Muscle layer of duodenum (tissue), 2 donors: ENCODE measurements at regions not wholly inside any gene's neighbourhood (a gene's known extent, or its start where the extent isn't known, plus 50 kb on each side); places are given as distances from the start of the nearest gene placed in this dataset.
"Not testable (repeated sequence)": the region's sequence is repeated elsewhere in the genome, so short reads cannot be mapped to it uniquely, and the experiment has no call there.

Source experiments
- H3K27ac ChIP-seq: one replicate; pipeline ENCODE4 v1.7.0; 2013; ENCODE audit warnings: mild to moderate bottlenecking, low read length
- H3K27me3 ChIP-seq: one replicate; pipeline ENCODE4 v1.7.0; 2013; ENCODE audit warnings: low read depth, mild to moderate bottlenecking, control low read depth, low read length
- H3K36me3 ChIP-seq, 2 donors: one replicate each; pipeline ENCODE4 v1.7.0; 2013; ENCODE audit warnings: low read length in 2 of 2, control low read depth in 1 of 2, mild to moderate bottlenecking in 1 of 2; ENCODE audit not compliant: insufficient read depth in 2 of 2, control insufficient read depth in 1 of 2
- H3K4me1 ChIP-seq, 2 donors: one replicate each; pipeline ENCODE4 v1.7.0; 2013; ENCODE audit warnings: low read length in 2 of 2, mild to moderate bottlenecking in 2 of 2, control low read depth in 1 of 2, moderate library complexity in 1 of 2; ENCODE audit not compliant: insufficient read depth in 2 of 2, control insufficient read depth in 1 of 2
- H3K4me3 ChIP-seq, 2 donors: one replicate each; pipeline ENCODE4 v1.7.0; 2013; ENCODE audit warnings: low read length in 2 of 2, low read depth in 1 of 2, mild to moderate bottlenecking in 1 of 2
- H3K9me3 ChIP-seq, 2 donors: one replicate each; pipeline ENCODE4 v1.7.0; 2013; ENCODE audit warnings: low read length in 2 of 2, control low read depth in 1 of 2, mild to moderate bottlenecking in 1 of 2; ENCODE audit not compliant: control insufficient read depth in 1 of 2
- donor health status: healthy.

GRCh38 chr4:157722146-157722545, 450.7 kb downstream of the GASK1B start:
- no peaks in the 10 kb centered on the region for H3K4me1 ChIP-seq
- H3K27ac ChIP-seq: no peak overlapping the region
- no peaks in the 10 kb centered on the region for H3K27me3 ChIP-seq
- H3K9me3 ChIP-seq: no peaks in the 10 kb centered on the region
- no peaks in the 10 kb centered on the region for H3K36me3 ChIP-seq
- H3K4me3 ChIP-seq: no peak overlapping the region

DNA sequence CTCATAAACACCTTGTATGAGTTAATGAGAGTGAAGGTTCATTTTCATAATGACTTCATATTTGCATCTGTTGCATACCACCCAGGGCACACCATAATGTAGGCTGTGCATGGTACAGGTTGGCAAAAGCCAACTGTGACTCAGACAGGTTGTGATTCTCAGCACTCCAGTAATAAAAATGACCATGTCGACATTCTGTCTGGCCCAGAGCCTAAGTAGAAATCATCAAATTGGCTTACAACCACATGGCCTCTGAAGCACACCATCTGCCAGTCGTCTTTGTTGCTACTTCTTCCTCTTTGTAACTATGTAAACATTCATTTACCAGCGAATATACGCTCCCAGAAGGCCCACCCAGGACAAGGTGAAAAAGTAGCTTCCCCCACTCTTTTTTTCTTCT, 459.5 kb downstream of the GASK1B start:
- H3K9me3 ChIP-seq: no peaks in the 10 kb centered on the region
- no peak overlapping the region for H3K27ac ChIP-seq
- H3K27me3 ChIP-seq: no peaks in the 10 kb centered on the region
- H3K36me3 ChIP-seq: no peaks in the 10 kb centered on the region
- no peak overlapping the region for H3K4me3 ChIP-seq
- peaks cover 0 to 4% of the 10 kb centered on the region in 2 donors for H3K4me1 ChIP-seq

DNA sequence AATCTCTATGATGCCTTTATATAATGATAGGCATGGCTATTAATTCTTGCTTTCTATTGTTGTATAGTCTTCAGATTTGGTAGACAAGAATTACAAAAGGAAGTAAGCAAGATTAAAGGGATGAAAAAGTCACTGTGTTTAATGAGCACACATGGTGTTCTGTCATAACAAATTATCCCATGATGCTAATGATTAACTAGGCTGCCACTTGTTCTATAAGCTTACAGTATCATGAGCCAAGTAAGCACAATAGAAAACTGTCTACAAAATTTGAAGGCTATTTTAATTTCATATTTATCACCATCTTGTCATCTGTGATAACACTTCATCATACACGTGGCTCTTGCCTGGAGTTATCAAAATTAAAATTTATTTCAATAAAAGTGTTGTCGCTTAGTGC, 466.7 kb downstream of the GASK1B start:
- Histone ChIP-seq H3K4me1 (no peaks in the 10 kb centered on the region), H3K9me3 (no peaks in the 10 kb centered on the region), H3K36me3 (no peaks in the 10 kb centered on the region), H3K27ac (no peak overlapping the region), H3K4me3 (no peak overlapping the region), H3K27me3 (no peaks in the 10 kb centered on the region)

GRCh38 chr4:157702831-157703230, 470.0 kb downstream of the GASK1B start:
- no peak overlapping the region for H3K4me3 ChIP-seq
- no peaks in the 10 kb centered on the region for H3K9me3 ChIP-seq
- H3K27ac ChIP-seq: no peak overlapping the region
- no peaks in the 10 kb centered on the region for H3K4me1 ChIP-seq
- no peaks in the 10 kb centered on the region for H3K27me3 ChIP-seq
- H3K36me3 ChIP-seq: no peaks in the 10 kb centered on the region

GRCh38 chr4:157701695-157701994, 471.2 kb downstream of the GASK1B start:
- Histone ChIP-seq H3K36me3 (no peaks in the 10 kb centered on the region), H3K9me3 (no peaks in the 10 kb centered on the region), H3K27me3 (no peaks in the 10 kb centered on the region), H3K4me1 (no peaks in the 10 kb centered on the region), H3K27ac (no peak overlapping the region), H3K4me3 (no peak overlapping the region)

DNA sequence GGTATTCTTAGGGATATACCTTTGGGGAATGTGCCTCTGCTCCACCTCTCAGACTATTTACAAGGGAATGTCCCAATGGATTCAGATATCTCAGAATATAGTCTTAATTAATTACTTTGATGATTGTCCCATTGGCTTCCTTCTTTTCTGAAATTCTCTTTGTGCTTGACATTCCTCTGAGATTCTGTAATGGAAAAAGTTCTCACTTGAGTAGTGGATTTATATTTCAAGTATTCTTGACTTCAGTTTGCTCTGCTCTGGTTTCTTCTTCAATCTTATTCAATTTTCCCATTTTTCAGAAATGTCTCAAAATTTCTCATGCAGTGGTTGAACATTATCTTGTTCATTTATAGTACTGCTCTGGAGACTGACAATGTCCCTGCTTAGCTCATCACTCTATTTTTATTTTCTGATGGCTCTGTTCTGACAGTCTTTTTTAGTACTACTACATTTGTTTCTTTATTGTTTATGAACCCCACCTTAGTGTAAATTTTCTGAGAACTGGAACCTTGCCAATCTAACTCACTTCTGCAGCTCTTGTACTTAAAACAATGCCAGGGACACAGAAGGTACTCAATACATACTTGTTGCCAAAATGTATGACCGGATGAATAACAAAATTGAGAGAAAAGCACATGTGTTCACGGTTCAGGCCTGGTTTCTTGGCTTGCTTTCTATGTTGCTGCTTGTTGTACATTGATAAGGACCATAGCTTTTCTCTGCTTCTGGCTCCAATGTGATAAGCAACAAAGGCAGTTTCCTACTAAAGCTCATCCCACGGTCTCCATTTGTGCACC, 471.7 kb downstream of the GASK1B start:
- no peaks in the 10 kb centered on the region for H3K27me3 ChIP-seq
- H3K9me3 ChIP-seq: no peaks in the 10 kb centered on the region
- H3K4me3 ChIP-seq: no peak overlapping the region
- no peaks in the 10 kb centered on the region for H3K36me3 ChIP-seq
- no peaks in the 10 kb centered on the region for H3K4me1 ChIP-seq
- no peak overlapping the region for H3K27ac ChIP-seq

GRCh38 chr4:157689476-157689875, 468.9 kb downstream of the GRIA2 start:
- Histone ChIP-seq H3K4me1 (no peaks in the 10 kb centered on the region), H3K4me3 (no peak overlapping the region), H3K9me3 (peaks cover 0 to 2% of the 10 kb centered on the region in 2 donors), H3K36me3 (no peaks in the 10 kb centered on the region), H3K27ac (no peak overlapping the region), H3K27me3 (no peaks in the 10 kb centered on the region)

DNA sequence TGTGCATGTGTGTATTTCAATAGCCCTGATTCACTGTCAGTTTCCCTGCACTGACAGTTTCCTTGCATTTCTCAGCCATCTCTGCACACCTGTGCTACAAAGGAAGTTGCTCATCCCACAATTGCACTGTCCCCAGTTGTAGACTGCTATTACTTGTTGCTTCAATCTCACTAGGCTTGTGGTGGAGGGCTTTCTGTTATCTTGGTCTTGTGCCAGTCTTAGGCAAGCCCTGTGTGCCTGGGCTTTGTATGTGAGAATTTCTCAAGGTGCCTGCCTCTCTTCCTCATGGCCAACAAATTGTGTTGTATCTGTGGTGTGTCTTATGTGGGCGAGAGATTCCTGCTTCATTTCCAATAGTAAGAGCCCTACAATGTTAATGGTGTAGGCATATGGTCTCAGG, 467.4 kb downstream of the GRIA2 start:
- Histone ChIP-seq H3K9me3 (peaks cover 0 to 2% of the 10 kb centered on the region in 2 donors), H3K4me3 (no peak overlapping the region), H3K27ac (no peak overlapping the region), H3K4me1 (no peaks in the 10 kb centered on the region), H3K27me3 (no peaks in the 10 kb centered on the region), H3K36me3 (no peaks in the 10 kb centered on the region)

GRCh38 chr4:157679326-157679725, 458.8 kb downstream of the GRIA2 start:
- H3K27ac ChIP-seq, H3K27me3 ChIP-seq, H3K36me3 ChIP-seq: not testable (repeated sequence)

DNA sequence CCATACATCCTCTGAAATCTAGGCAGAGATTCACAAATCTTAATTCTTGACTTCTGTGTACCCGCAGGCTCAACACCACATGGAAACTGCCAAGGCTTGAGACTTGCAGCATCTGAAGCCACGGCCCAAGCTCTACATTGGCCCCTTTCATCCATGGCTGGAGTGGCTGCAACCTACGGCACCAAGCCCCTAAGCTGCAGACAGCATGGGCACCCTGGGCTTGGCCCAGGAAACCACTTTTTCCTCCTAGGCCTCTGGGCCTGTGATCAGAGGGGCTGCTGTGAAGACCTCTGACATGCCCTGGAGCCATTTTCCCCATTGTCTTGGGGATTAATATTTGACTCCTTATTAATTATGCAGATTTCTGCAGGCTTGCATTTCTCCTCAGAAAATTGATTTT, 457.9 kb downstream of the GRIA2 start:
- no peak overlapping the region for H3K27ac ChIP-seq
- H3K4me1 ChIP-seq: no peaks in the 10 kb centered on the region
- no peaks in the 10 kb centered on the region for H3K27me3 ChIP-seq
- H3K9me3 ChIP-seq: peaks cover 0 to 8% of the 10 kb centered on the region in 2 donors
- H3K36me3 ChIP-seq: no peaks in the 10 kb centered on the region
- no peak overlapping the region for H3K4me3 ChIP-seq

More at GRCh38 chr4:157679326-157679725, 458.8 kb downstream of the GRIA2 start:
- H3K4me3 ChIP-seq, H3K4me1 ChIP-seq, H3K9me3 ChIP-seq: not testable (repeated sequence)

- H3K27me3 ChIP-seq: no peaks in the 10 kb centered on the region
- H3K4me3 ChIP-seq: no peak overlapping the region
- no peaks in the 10 kb centered on the region for H3K36me3 ChIP-seq
- peaks cover 0 to 8% of the 10 kb centered on the region in 2 donors for H3K9me3 ChIP-seq
- no peak overlapping the region for H3K27ac ChIP-seq
- H3K4me1 ChIP-seq: no peaks in the 10 kb centered on the region
These were observed 454.2 kb downstream of the GRIA2 start for GRCh38 chr4:157674699-157675098.

GRCh38 chr4:157667836-157668235, 447.3 kb downstream of the GRIA2 start:
- Histone ChIP-seq H3K36me3 (no peaks in the 10 kb centered on the region), H3K4me3 (no peak overlapping the region), H3K27ac (no peak overlapping the region), H3K4me1 (no peaks in the 10 kb centered on the region), H3K27me3 (no peaks in the 10 kb centered on the region), H3K9me3 (no peaks in the 10 kb centered on the region)
